GM23248 (cell line): ENCODE measurements at regions not wholly inside any gene's neighbourhood (a gene's known extent, or its start where the extent isn't known, plus 50 kb on each side); places are given as distances from the start of the nearest gene placed in this dataset.
A peak's percentile ranks its signal among the peaks of the same experiment; 100 is the strongest.

ENCODE experiments used
- DNase-seq: peaks from one replicate; pipeline ENCODE4 v3.0.0-alpha.2; 2015
- H2AFZ ChIP-seq: fragments of 200-600 bp; sonication (generic); 2 replicates; pipeline ENCODE4 v1.6.1; 2016; ENCODE audit warnings: antibody characterized with exemption
- H3F3A ChIP-seq: fragments of 200-600 bp; sonication (generic); 2 replicates; pipeline ENCODE4 v1.6.1; 2016; ENCODE audit warnings: mild to moderate bottlenecking, antibody characterized with exemption, mixed run types; ENCODE audit not compliant: insufficient read depth
- H3K27ac ChIP-seq: fragments of 200-600 bp; sonication (generic); 2 replicates; pipeline ENCODE4 v1.5.1; 2016; ENCODE audit warnings: mild to moderate bottlenecking
- H3K27me3 ChIP-seq: fragments of 200-600 bp; sonication (generic); replicated peaks from 2 replicates; pipeline ENCODE4 v1.6.1; 2016; ENCODE audit warnings: mild to moderate bottlenecking; ENCODE audit not compliant: insufficient read depth
- H3K36me3 ChIP-seq: fragments of 200-600 bp; sonication (generic); 2 replicates; pipeline ENCODE4 v1.6.1; 2016; ENCODE audit warnings: low read depth, mild to moderate bottlenecking
- H3K4me1 ChIP-seq: fragments of 200-600 bp; sonication (generic); 2 replicates; pipeline ENCODE4 v1.6.1; 2016; ENCODE audit warnings: mild to moderate bottlenecking; ENCODE audit not compliant: insufficient read depth
- H3K4me2 ChIP-seq: fragments of 200-600 bp; sonication (generic); one replicate; pipeline ENCODE4 v1.6.1; 2016; ENCODE audit warnings: mild to moderate bottlenecking; ENCODE audit not compliant: unreplicated experiment
- H3K4me3 ChIP-seq: fragments of 200-600 bp; sonication (generic); 2 replicates; pipeline ENCODE4 v1.5.1; 2016; ENCODE audit warnings: mild to moderate bottlenecking
- H3K79me2 ChIP-seq: fragments of 200-600 bp; sonication (generic); 2 replicates; pipeline ENCODE4 v1.6.1; 2016; ENCODE audit warnings: mild to moderate bottlenecking; ENCODE audit not compliant: insufficient read depth
- H3K9ac ChIP-seq: fragments of 200-600 bp; sonication (generic); 2 replicates; pipeline ENCODE4 v1.6.1; 2016; ENCODE audit warnings: mild to moderate bottlenecking
- H3K9me2 ChIP-seq: fragments of 200-600 bp; sonication (generic); 2 replicates; pipeline ENCODE4 v1.6.1; 2016; ENCODE audit warnings: mixed run types, mild to moderate bottlenecking, moderate library complexity; ENCODE audit not compliant: insufficient read depth
- H3K9me3 ChIP-seq: fragments of 200-600 bp; sonication (generic); one replicate; pipeline ENCODE4 v1.6.1; 2017; ENCODE audit warnings: low read depth
- H4K20me1 ChIP-seq: fragments of 200-600 bp; sonication (generic); 2 replicates; pipeline ENCODE4 v1.6.0; 2016; ENCODE audit not compliant: insufficient read depth
- EZH2 ChIP-seq: fragments of 200-600 bp; sonication (generic); IDR thresholded peaks from 2 replicates; pipeline ENCODE4 v1.6.1; 2018; ENCODE audit warnings: antibody characterized with exemption, mild to moderate bottlenecking; ENCODE audit not compliant: insufficient read depth, poor library complexity, severe bottlenecking
- EZH2phosphoT487 ChIP-seq: fragments of 200-600 bp; sonication (generic); IDR thresholded peaks from 2 replicates; pipeline ENCODE4 v1.6.1; 2018; ENCODE audit warnings: antibody characterized with exemption, moderate library complexity, mild to moderate bottlenecking, low read depth; ENCODE audit not compliant: insufficient read depth
- WGBS, 2 experiments: methylation state at CpG; one replicate each; pipeline ENCODE4 v1.1.6; 2015 to 2017; ENCODE audit warnings: low lambda C conversion rate in 2 of 2, low coverage in 1 of 2; ENCODE audit errors: missing lambda C conversion rate in 2 of 2; 5-methylcytosine and 5-hydroxymethylcytosine counted together
- in situ Hi-C: fragments of 300-500 bp; cut with MboI; formaldehyde crosslinking; loops from 2 replicates; pipeline ENCODE4 v1.15.0; 2020

- no peak for TF ChIP-seq EZH2phosphoT487
- TF ChIP-seq EZH2, result no peak
- peaks cover 9% of the 10 kb centered on the region for H3F3A ChIP-seq
- no peaks in the 10 kb centered on the region for H3K27me3 ChIP-seq
- H3K9ac ChIP-seq, result no peak overlapping the region
- WGBS, 2 experiments, result 67 to 69% methylated on average over 3 of the region's 3 CpGs
- H3K4me3 ChIP-seq, result no peak overlapping the region
- no peaks in the 10 kb centered on the region for H3K79me2 ChIP-seq
- H4K20me1 ChIP-seq, result no peaks in the 10 kb centered on the region
- no peaks in the 10 kb centered on the region for H3K9me2 ChIP-seq
- no peak overlapping the region for H3K27ac ChIP-seq
- no peak for DNase-seq
- in situ Hi-C loops, result no loop called here
- H2AFZ ChIP-seq, result no peak overlapping the region
- no peak overlapping the region for H3K4me2 ChIP-seq
- H3K9me3 ChIP-seq, result no peaks in the 10 kb centered on the region
- no peaks in the 10 kb centered on the region for H3K36me3 ChIP-seq
- H3K4me1 ChIP-seq, result peaks cover 9% of the 10 kb centered on the region
These were observed 373.4 kb downstream of the FOXG1 start for GRCh38 chr14:29140016-29140415.

- H3K27me3 ChIP-seq, result no peaks in the 10 kb centered on the region
- peak overlapping the region; percentile 33 for H3K27ac ChIP-seq
- no peak overlapping the region for H3K9ac ChIP-seq
- H3F3A ChIP-seq, result peaks cover 21% of the 10 kb centered on the region
- H3K4me3 ChIP-seq, result peak overlapping the region; percentile 21; the same call in 1 of the 2 replicates
- in situ Hi-C loops, result no loop called here
- 0 out of 2 replicates have a peak overlapping the region, but pooled peaks have one; percentile 8 for H2AFZ ChIP-seq
- DNase-seq, result peak; percentile 97
- no peaks in the 10 kb centered on the region for H3K9me2 ChIP-seq
- WGBS, 2 experiments, result 0 to 1% methylated on average over 2 of the region's 2 CpGs
- H3K79me2 ChIP-seq, result no peaks in the 10 kb centered on the region
- H4K20me1 ChIP-seq, result no peaks in the 10 kb centered on the region
- H3K4me1 ChIP-seq, result peaks cover 17% of the 10 kb centered on the region
- H3K4me2 ChIP-seq, result peak overlapping the region; percentile 47
- no peaks in the 10 kb centered on the region for H3K36me3 ChIP-seq
- no peak for TF ChIP-seq EZH2
- TF ChIP-seq EZH2phosphoT487, result peak; percentile 88; the same call in 1 of the 2 replicates
- H3K9me3 ChIP-seq, result no peaks in the 10 kb centered on the region
These were observed 378.0 kb downstream of the FOXG1 start for GRCh38 chr14:29144621-29145020.

- DNase-seq, result no peak
- no peaks in the 10 kb centered on the region for H3K9me2 ChIP-seq
- H3F3A ChIP-seq, result peaks cover 21% of the 10 kb centered on the region
- H3K4me2 ChIP-seq, result no peak overlapping the region
- in situ Hi-C loops, result no loop called here
- H3K27me3 ChIP-seq, result no peaks in the 10 kb centered on the region
- no peaks in the 10 kb centered on the region for H4K20me1 ChIP-seq
- TF ChIP-seq EZH2phosphoT487, result no peak
- TF ChIP-seq EZH2, result no peak
- H3K9ac ChIP-seq, result no peak overlapping the region
- H3K27ac ChIP-seq, result no peak overlapping the region
- H3K9me3 ChIP-seq, result no peaks in the 10 kb centered on the region
- peaks cover 17% of the 10 kb centered on the region for H3K4me1 ChIP-seq
- no peaks in the 10 kb centered on the region for H3K36me3 ChIP-seq
- 91 to 93% methylated on average over 2 of the region's 2 CpGs for WGBS, 2 experiments
- H3K4me3 ChIP-seq, result no peak overlapping the region
- no peaks in the 10 kb centered on the region for H3K79me2 ChIP-seq
- no peak overlapping the region for H2AFZ ChIP-seq
These were observed 381.6 kb downstream of the FOXG1 start for GRCh38 chr14:29148221-29148620.

- H3K4me2 ChIP-seq, result no peak overlapping the region
- H3K9me3 ChIP-seq, result no peaks in the 10 kb centered on the region
- TF ChIP-seq EZH2 (no peak), EZH2phosphoT487 (no peak)
- no peaks in the 10 kb centered on the region for H3K79me2 ChIP-seq
- H3K27ac ChIP-seq, result no peak overlapping the region
- H4K20me1 ChIP-seq, result no peaks in the 10 kb centered on the region
- H3K36me3 ChIP-seq, result no peaks in the 10 kb centered on the region
- in situ Hi-C loops, result no loop called here
- H2AFZ ChIP-seq, result no peak overlapping the region
- no peaks in the 10 kb centered on the region for H3K9me2 ChIP-seq
- no peak overlapping the region for H3K4me3 ChIP-seq
- DNase-seq, result no peak
- peaks cover 10% of the 10 kb centered on the region for H3K4me1 ChIP-seq
- peaks cover 14% of the 10 kb centered on the region for H3F3A ChIP-seq
- H3K27me3 ChIP-seq, result no peaks in the 10 kb centered on the region
- H3K9ac ChIP-seq, result no peak overlapping the region
These were observed 383.2 kb downstream of the FOXG1 start for GRCh38 chr14:29149798-29150197.

GRCh38 chr14:29150659-29151058, 384.1 kb downstream of the FOXG1 start:
- Histone ChIP-seq H3K4me1 (0 out of 2 replicates have a peak, but pooled peaks cover 2% of the 10 kb centered on the region), H3K27me3 (no peaks in the 10 kb centered on the region), H3K9ac (no peak overlapping the region), H3F3A (peaks cover 6% of the 10 kb centered on the region), H3K79me2 (no peaks in the 10 kb centered on the region), H3K9me3 (no peaks in the 10 kb centered on the region), H3K9me2 (no peaks in the 10 kb centered on the region), H3K4me3 (no peak overlapping the region), H3K4me2 (no peak overlapping the region), H3K36me3 (no peaks in the 10 kb centered on the region), H4K20me1 (no peaks in the 10 kb centered on the region), H3K27ac (no peak overlapping the region), H2AFZ (no peak overlapping the region)
- WGBS, 2 experiments, result 78 to 82% methylated on average over 10 of the region's 10 CpGs
- no peak for TF ChIP-seq EZH2phosphoT487
- no peak for TF ChIP-seq EZH2
- in situ Hi-C loops, result no loop called here
- no peak for DNase-seq
